A549 (cell line): ENCODE measurements at regions not wholly inside any gene's neighbourhood (a gene's known extent, or its start where the extent isn't known, plus 50 kb on each side); places are given as distances from the start of the nearest gene placed in this dataset.

Experiments
- ATAC-seq, 2 experiments: fragments of 200-7000 bp in 1 of 2; fragments of >200 bp in 1 of 2; cut with Nextera tagmentation in 1 of 2; cut with Tn5 transposase in 1 of 2; 3 replicates each; pipeline versions ENCODE4 v1.8.0 to v1.9.1; 2018 to 2020; ENCODE audit warnings: mild to moderate bottlenecking in 1 of 2, moderate library complexity in 1 of 2
- CTCF ChIA-PET: fragments of 300-600 bp; sonication (Branson Sonifier 250); formaldehyde crosslinking; extraction: SDS; loops from one replicate; lab custom pipeline; 2021; ENCODE audit warnings: antibody characterized with exemption, inconsistent platforms; lab: Yijun Ruan, JAX
- POLR2A ChIA-PET: fragments of 350-600 bp; formaldehyde crosslinking; extraction: SDS; loops from one replicate; lab custom pipeline; 2021; ENCODE audit warnings: antibody characterized with exemption, inconsistent platforms; lab: Yijun Ruan, JAX
- DNase-seq, 2 experiments: peaks; one replicate each; pipeline versions ENCODE4 v3.0.0 to v3.0.0-alpha.2; 2011 to 2016; ENCODE audit warnings: low read depth in 1 of 2, low spot score in 1 of 2
- FAIRE-seq: peaks from 2 replicates; lab custom pipeline; 2011; peaks lifted over from hg19 to GRCh38; lab: Jason Lieb, UNC
- H3K27ac ChIP-seq, 2 experiments: fragments of >200 bp; sonication (Bioruptor Twin); formaldehyde crosslinking; 3 replicates each; pipeline ENCODE4 v1.5.1; 2016 to 2017
- H3K4me1 ChIP-seq: fragments of >200 bp; sonication (Bioruptor Twin); formaldehyde crosslinking; 3 replicates; pipeline ENCODE4 v1.6.1; 2016
- H3K4me2 ChIP-seq: fragments of >200 bp; sonication (Bioruptor Twin); formaldehyde crosslinking; 3 replicates; pipeline ENCODE4 v1.6.1; 2016
- H3K4me3 ChIP-seq: fragments of >200 bp; sonication (Bioruptor Twin); formaldehyde crosslinking; 3 replicates; pipeline ENCODE4 v1.5.1; 2016
- H3K9me3 ChIP-seq: fragments of >200 bp; sonication (Bioruptor Twin); formaldehyde crosslinking; 3 replicates; pipeline ENCODE4 v1.6.1; 2016
- BHLHE40 ChIP-seq: IDR thresholded peaks from 2 replicates; pipeline ENCODE4 v1.6.1; 2012; ENCODE audit warnings: low read depth, low read length, inconsistent platforms
- CBX2 ChIP-seq: fragments of 200-600 bp; sonication (generic); IDR thresholded peaks from 2 replicates; pipeline ENCODE4 v1.6.1; 2016; ENCODE audit warnings: low read depth, mild to moderate bottlenecking, borderline replicate concordance
- CEBPB ChIP-seq, 2 experiments: fragments of >200 bp in 1 of 2; sonication (Bioruptor Twin) in 1 of 2; formaldehyde crosslinking in 1 of 2; IDR thresholded peaks; 2 replicates each; pipeline ENCODE4 v1.6.1; 2012 to 2016
- CHD2 ChIP-seq: fragments of 150-350 bp; IDR thresholded peaks from 2 replicates; pipeline ENCODE4 v1.6.1; 2014; ENCODE audit warnings: low read length; ENCODE audit not compliant: partially characterized antibody
- CHD4 ChIP-seq: fragments of 200-600 bp; sonication (generic); IDR thresholded peaks from 2 replicates; pipeline ENCODE4 v1.6.1; 2016; ENCODE audit warnings: antibody characterized with exemption, mild to moderate bottlenecking, borderline replicate concordance
- EHF ChIP-seq: fragments of 250-450 bp; sonication (Bioruptor Pico); IDR thresholded peaks from 2 replicates; pipeline ENCODE4 v1.5.0; 2020; ENCODE audit warnings: mild to moderate bottlenecking
- ESRRA ChIP-seq: fragments of 150-350 bp; IDR thresholded peaks from 2 replicates; pipeline ENCODE4 v1.6.1; 2014; ENCODE audit warnings: mild to moderate bottlenecking, low read length, borderline replicate concordance
- FOSL2 ChIP-seq, 2 experiments: fragments of 450-650 bp in 1 of 2; fragments of >200 bp in 1 of 2; sonication (Bioruptor Twin) in 1 of 2; formaldehyde crosslinking; IDR thresholded peaks; 2 replicates each; pipeline versions ENCODE4 v1.5.0 to v1.6.1; 2016 to 2020; ENCODE audit warnings: mild to moderate bottlenecking in 1 of 2, moderate library complexity in 1 of 2
- FOXS1 ChIP-seq: fragments of 250-450 bp; sonication (Bioruptor Pico); IDR thresholded peaks from 2 replicates; pipeline ENCODE4 v1.5.0; 2020; ENCODE audit warnings: mild to moderate bottlenecking, moderate library complexity
- HDAC2 ChIP-seq: fragments of 200-600 bp; sonication (generic); IDR thresholded peaks from 2 replicates; pipeline ENCODE4 v1.6.1; 2016
- HOXA7 ChIP-seq: fragments of 250-450 bp; sonication (Bioruptor Pico); IDR thresholded peaks from 2 replicates; pipeline ENCODE4 v1.5.0; 2020; ENCODE audit warnings: mild to moderate bottlenecking, moderate library complexity
- HOXB13 ChIP-seq: fragments of 250-450 bp; sonication (Bioruptor Pico); IDR thresholded peaks from 2 replicates; pipeline ENCODE4 v1.5.0; 2020; ENCODE audit warnings: low read depth, mild to moderate bottlenecking, moderate library complexity
- MAFK ChIP-seq: fragments of 450-650 bp; IDR thresholded peaks from 2 replicates; pipeline ENCODE4 v1.6.1; 2014; ENCODE audit not compliant: partially characterized antibody
- MYC ChIP-seq: IDR thresholded peaks from 2 replicates; pipeline ENCODE4 v1.6.1; 2012; ENCODE audit warnings: mild to moderate bottlenecking, inconsistent platforms, low read length, improper control_type of control experiment, borderline replicate concordance
- NPAS2 ChIP-seq: fragments of 250-450 bp; sonication (Bioruptor Pico); IDR thresholded peaks from 2 replicates; pipeline ENCODE4 v1.8.0; 2022; ENCODE audit warnings: mild to moderate bottlenecking, moderate library complexity, borderline replicate concordance
- NR3C1 ChIP-seq: fragments of >200 bp; sonication (Bioruptor Twin); formaldehyde crosslinking; IDR thresholded peaks from 3 replicates; pipeline ENCODE4 v1.6.1; 2017
- POLR2A ChIP-seq: IDR thresholded peaks from 2 replicates; pipeline ENCODE4 v1.6.1; 2012; ENCODE audit warnings: mild to moderate bottlenecking, low read length
- RARB ChIP-seq: fragments of 250-450 bp; sonication (Bioruptor Pico); IDR thresholded peaks from 2 replicates; pipeline ENCODE4 v1.8.0; 2021; ENCODE audit warnings: mild to moderate bottlenecking, moderate library complexity
- RNF2 ChIP-seq: fragments of 200-600 bp; sonication (generic); IDR thresholded peaks from 2 replicates; pipeline ENCODE4 v1.6.1; 2016; ENCODE audit warnings: low read depth, mild to moderate bottlenecking, antibody characterized with exemption, moderate library complexity, borderline replicate concordance
- SMC3 ChIP-seq: fragments of >200 bp; sonication (Bioruptor Twin); formaldehyde crosslinking; IDR thresholded peaks from 3 replicates; pipeline ENCODE4 v1.6.1; 2018; ENCODE audit warnings: inconsistent platforms
- USF2 ChIP-seq: fragments of 450-650 bp; IDR thresholded peaks from 2 replicates; pipeline ENCODE4 v1.6.1; 2014; ENCODE audit warnings: antibody characterized with exemption
- ZC3H11A ChIP-seq: fragments of 450-650 bp; IDR thresholded peaks from 2 replicates; pipeline ENCODE4 v1.6.1; 2014; ENCODE audit warnings: antibody characterized with exemption, mild to moderate bottlenecking
- ZNF302 ChIP-seq: fragments of 250-450 bp; sonication (Bioruptor Pico); IDR thresholded peaks from 2 replicates; pipeline ENCODE4 v1.9.0; 2021; ENCODE audit warnings: inconsistent platforms, mild to moderate bottlenecking, moderate library complexity
- WGBS: methylation state at CpG from one replicate; pipeline ENCODE4 v1.1.6; 2017; ENCODE audit errors: missing lambda C conversion rate; 5-methylcytosine and 5-hydroxymethylcytosine counted together
- TF ChIP-seq, protein P1 (sequence below): fragments of >200 bp; sonication (Bioruptor Twin); formaldehyde crosslinking; IDR thresholded peaks from 3 replicates; pipeline ENCODE4 v1.5.1; 2016

- DNase-seq (no peak), ATAC-seq (no peak), FAIRE-seq (no peak)
- CTCF ChIA-PET = no interaction called here
- WGBS = 88% methylated on average over 2 of the region's 2 CpGs
- H3K4me2 ChIP-seq = no peak overlapping the region
- H3K27ac ChIP-seq = no peak overlapping the region
- peaks cover 19% of the 10 kb centered on the region for H3K4me1 ChIP-seq
- POLR2A ChIA-PET = no interaction called here
- H3K9me3 ChIP-seq = no peaks in the 10 kb centered on the region
- no peak overlapping the region for H3K4me3 ChIP-seq
- TF ChIP-seq, protein P1, sequence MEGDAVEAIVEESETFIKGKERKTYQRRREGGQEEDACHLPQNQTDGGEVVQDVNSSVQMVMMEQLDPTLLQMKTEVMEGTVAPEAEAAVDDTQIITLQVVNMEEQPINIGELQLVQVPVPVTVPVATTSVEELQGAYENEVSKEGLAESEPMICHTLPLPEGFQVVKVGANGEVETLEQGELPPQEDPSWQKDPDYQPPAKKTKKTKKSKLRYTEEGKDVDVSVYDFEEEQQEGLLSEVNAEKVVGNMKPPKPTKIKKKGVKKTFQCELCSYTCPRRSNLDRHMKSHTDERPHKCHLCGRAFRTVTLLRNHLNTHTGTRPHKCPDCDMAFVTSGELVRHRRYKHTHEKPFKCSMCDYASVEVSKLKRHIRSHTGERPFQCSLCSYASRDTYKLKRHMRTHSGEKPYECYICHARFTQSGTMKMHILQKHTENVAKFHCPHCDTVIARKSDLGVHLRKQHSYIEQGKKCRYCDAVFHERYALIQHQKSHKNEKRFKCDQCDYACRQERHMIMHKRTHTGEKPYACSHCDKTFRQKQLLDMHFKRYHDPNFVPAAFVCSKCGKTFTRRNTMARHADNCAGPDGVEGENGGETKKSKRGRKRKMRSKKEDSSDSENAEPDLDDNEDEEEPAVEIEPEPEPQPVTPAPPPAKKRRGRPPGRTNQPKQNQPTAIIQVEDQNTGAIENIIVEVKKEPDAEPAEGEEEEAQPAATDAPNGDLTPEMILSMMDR = no peak
- TF ChIP-seq CEBPB (IDR thresholded peaks at IDR 0.05) (no peak), FOSL2 (IDR thresholded peaks at IDR 0.05) (no peak), FOSL2 (CRISPR knock-in tag; IDR thresholded peaks at IDR 0.05) (no peak), HOXB13 (CRISPR knock-in tag) (no peak), MAFK (no peak), RARB (CRISPR knock-in tag) (no peak)
Measured at GRCh38 chr12:89890161-89890560, 181.5 kb upstream of the ATP2B1 start.

- Histone ChIP-seq H3K4me3 (no peak overlapping the region), H3K9me3 (no peaks in the 10 kb centered on the region), H3K4me2 (no peak overlapping the region), H3K27ac (no peak overlapping the region), H3K4me1 (peaks cover 8% of the 10 kb centered on the region)
- DNase-seq (no peak), FAIRE-seq (no peak), ATAC-seq (no peak)
- ChIA-PET POLR2A (no interaction called here), CTCF (no interaction called here)
- 82% methylated on average over 4 of the region's 4 CpGs for WGBS
- TF ChIP-seq HDAC2 = no peak
- no peak for TF ChIP-seq NR3C1
Measured at GRCh38 chr12:89889062-89889461, 180.4 kb upstream of the ATP2B1 start.

DNA sequence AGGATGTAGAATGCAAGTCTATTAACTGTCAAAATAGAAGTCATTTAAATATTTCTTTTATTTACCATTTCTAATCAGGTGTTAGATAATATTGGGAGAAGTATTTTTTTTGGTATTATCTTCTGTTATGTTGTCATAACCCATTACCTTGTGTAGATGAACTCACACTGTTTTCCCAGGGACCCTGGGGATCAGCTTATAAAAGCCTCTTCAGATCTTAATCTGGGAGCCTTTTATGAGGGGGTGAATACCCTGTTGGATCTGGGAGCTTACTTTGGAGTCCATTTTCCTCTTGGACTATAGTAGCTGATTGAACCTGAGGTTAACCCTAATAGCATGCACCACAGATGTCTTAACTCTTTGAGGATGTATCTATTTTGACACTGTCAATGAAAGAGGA lies 176.3 kb upstream of the ATP2B1 start:
- POLR2A ChIA-PET = interaction anchor here (0.6 to 1.1 kb wide), 2 partner anchors 10 to 177 kb away, joined by 3 to 4 read pairs; partner anchors contain the start of gene ATP2B1
- H3K4me2 ChIP-seq = no peak overlapping the region
- TF ChIP-seq RNF2 (no peak), USF2 (no peak), EHF (CRISPR knock-in tag) (no peak), ESRRA (no peak), FOXS1 (CRISPR knock-in tag) (no peak), POLR2A (no peak), CHD2 (no peak), BHLHE40 (no peak), MYC (no peak), HOXA7 (CRISPR knock-in tag) (no peak), ZNF302 (CRISPR knock-in tag) (no peak), HDAC2 (no peak), CBX2 (no peak), NPAS2 (no peak), ZC3H11A (no peak), SMC3 (no peak), CHD4 (no peak)
- TF ChIP-seq, all 56 proteins: peak for 0
- Histone ChIP-seq H3K9me3 (no peaks in the 10 kb centered on the region), H3K4me3 (no peak overlapping the region), H3K27ac (no peak overlapping the region), H3K4me1 (no peaks in the 10 kb centered on the region)
- ATAC-seq = no peak
- CTCF ChIA-PET = interaction anchor here (1.0 to 1.5 kb wide), 2 partner anchors 11 to 64 kb away, joined by 3 to 5 read pairs; no protein-coding TSS in a partner anchor
- DNase-seq = no peak
- FAIRE-seq = no peak
